Activated CD4-positive, alpha-beta T cell treated with anti-CD3 and anti-CD28 coated beads, Interleukin-2, Interleukin-4, amounts not matched to agents 100 ng/mL and 50 ng/mL, durations not matched to agents 16 hours and 8 hours (primary cell): ENCODE measurements at regions not wholly inside any gene's neighbourhood (a gene's known extent, or its start where the extent isn't known, plus 50 kb on each side); places are given as distances from the start of the nearest gene placed in this dataset.
A peak's percentile ranks its signal among the peaks of the same experiment; 100 is the strongest.
"Not testable (repeated sequence)": the region's sequence is repeated elsewhere in the genome, so short reads cannot be mapped to it uniquely, and the experiment has no call there.

Experiments
- DNase-seq: peaks from one replicate; pipeline ENCODE4 v3.0.0-alpha.2; 2020; ENCODE audit warnings: low spot score

GRCh38 chr6:154632119-154632518 is 101.1 kb upstream of the SCAF8 start:
- no peak for DNase-seq

DNA sequence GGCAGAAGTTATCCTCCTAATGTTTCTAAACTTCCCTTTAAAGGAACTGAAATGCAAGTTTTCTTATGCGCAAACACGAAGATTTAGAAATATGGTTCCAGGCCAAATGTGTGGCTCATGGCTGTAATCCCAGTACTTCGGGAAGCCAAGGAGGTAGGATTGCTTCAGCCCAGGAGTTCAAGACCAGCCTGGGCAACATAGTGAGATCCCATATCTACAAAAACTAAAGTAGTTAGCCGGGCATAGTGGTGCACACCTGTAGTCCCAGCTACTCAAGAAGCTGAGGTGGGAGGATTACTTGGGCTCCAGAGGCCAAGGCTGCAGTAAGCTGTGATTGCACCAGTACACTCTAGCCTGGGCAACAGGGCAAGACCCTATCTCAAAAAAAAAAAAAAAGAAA is 95.8 kb upstream of the SCAF8 start:
- DNase-seq = no peak

DNA sequence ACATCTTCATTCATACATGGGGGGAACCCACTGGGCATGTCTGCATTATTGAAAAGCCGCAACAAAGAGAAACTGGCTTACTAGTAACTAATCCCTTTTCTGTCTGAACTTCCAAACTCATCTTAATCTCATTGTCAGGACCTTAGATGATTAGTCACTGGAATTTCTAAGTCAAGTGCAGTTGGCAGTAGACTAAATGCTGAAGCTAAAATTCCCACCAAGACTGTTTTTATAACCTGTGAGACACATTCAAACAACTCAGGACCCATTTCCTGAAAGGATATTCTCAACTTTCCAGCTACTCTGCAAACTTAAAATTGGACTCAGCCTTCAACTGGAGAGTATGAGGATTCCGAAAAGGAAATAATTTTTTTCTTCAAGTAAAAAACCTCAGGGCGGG is 94.8 kb upstream of the SCAF8 start:
- no peak for DNase-seq

DNA sequence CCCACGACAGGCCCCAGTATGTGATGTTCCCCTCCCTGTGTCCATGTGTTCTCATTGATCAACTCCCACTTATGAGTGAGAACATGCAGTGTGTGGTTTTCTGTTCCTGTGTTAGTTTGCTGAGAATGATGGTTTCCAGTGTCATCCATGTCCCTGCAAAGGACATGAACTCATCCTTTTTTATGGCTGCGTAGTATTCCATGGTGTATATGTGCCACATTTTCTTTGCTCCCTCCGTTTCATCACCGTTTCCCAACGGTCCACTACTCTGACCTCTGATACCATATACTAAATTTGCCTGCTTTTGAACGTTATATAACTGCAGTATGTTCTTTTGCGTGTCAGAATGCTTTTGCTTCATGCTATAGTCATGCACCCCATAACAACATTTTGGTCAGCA is 94.0 kb upstream of the SCAF8 start:
- DNase-seq = not testable (repeated sequence)

GRCh38 chr6:154648188-154648887 is 84.9 kb upstream of the SCAF8 start:
- DNase-seq = no peak

DNA sequence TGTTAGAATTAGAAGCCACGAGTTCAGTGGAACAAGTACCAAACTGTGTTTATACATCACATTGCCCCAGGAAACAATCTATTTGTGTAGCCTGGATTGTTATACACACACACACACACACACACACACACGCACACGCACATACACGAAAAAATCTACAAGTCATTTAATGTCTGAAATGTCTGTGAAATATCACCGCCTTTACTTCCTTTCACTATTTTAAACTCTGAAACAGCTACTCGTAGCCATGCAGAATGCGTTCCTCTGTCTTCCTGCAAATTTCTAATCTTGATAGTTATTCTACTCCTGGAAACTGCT is 84.4 kb upstream of the SCAF8 start:
- DNase-seq = no peak

DNA sequence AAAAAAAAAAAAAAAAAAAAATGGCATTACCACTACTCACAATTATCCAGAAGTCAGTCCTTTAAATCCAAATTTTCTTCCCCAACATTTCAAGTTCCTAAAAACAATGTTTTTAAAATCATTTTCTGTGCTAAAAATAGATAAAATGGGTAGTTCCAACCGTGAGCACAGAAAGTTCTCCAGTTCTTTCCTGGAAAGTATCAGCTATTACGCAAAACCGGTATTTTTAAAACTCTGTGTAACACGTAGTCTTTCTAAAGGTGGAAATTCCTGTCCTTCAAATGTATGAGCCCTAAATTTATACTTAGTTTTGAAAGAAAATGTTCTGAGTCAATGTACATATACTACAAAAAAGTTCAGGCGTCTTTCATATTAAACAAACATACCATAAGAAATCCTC is 83.5 kb upstream of the SCAF8 start:
- no peak for DNase-seq

- no peak for DNase-seq
Measured at GRCh38 chr6:154650351-154650750, 82.9 kb upstream of the SCAF8 start.

GRCh38 chr6:154651656-154652055 is 81.6 kb upstream of the SCAF8 start:
- no peak for DNase-seq

- DNase-seq = no peak
Measured at GRCh38 chr6:154653385-154653784, 79.8 kb upstream of the SCAF8 start.

GRCh38 chr6:154653853-154654252 is 79.4 kb upstream of the SCAF8 start:
- no peak for DNase-seq

- DNase-seq = no peak
Measured at GRCh38 chr6:154656660-154657059, 76.6 kb upstream of the SCAF8 start.

DNA sequence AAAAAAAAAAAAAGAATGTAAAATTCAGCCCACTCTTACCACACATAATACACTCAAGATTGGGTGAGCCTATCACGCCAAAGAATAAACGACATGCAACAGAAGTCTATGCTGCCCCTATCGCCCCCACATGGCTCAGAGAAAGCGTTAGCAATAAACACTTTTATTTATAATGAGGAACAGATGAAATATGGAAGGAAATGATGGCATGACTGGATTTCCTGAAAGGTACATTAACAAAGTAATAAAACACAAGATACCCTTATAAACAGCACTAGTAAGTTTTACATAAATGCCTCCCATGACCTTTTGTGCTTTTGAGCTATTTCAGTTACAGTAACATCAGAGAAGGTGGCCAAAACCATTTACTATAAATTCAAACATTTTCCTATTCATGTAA is 71.4 kb upstream of the SCAF8 start:
- DNase-seq = no peak

DNA sequence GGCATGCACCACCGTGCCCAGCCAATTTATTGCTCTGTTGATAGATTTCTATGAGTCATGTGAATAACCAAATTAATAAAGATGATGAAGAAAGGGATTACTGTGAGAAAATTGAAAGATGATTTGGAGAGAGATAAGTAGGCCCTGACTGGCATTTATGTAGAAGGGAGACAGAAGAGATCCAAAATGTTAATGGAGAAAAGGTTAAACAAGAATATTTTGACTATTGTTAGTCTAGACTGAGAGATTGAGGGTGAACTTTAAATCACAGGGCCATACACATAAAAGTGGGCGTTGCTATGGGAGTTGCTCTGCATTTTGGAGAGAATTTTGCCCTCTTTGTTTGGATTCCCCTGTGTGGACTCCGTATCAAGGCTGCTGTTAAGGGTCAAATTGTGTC is 68.9 kb upstream of the SCAF8 start:
- no peak for DNase-seq

DNA sequence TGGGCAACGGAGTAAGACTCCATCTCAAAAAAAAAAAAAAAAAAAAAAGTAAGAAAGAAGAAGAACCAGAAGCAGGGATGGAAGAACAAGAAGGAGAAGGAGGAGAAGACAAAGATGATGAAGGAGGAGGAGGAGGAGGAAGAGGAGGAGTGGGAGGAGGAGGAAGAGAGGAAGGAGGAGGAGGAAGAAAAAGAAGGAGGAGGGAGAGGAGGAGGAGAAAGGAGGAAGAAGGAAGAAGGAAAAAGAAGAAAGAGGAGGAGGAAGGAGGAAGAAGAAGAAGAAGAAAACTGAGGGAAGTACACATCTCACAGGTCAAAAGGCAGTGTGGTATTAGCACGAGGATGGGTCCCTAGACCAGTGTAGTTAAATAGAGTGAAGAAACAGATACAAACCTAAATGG is 65.1 kb upstream of the SCAF8 start:
- DNase-seq = no peak

- DNase-seq = no peak
Measured at GRCh38 chr6:154672086-154672485, 61.1 kb upstream of the SCAF8 start.

- no peak for DNase-seq
Measured at GRCh38 chr6:154673919-154674318, 59.3 kb upstream of the SCAF8 start.

DNA sequence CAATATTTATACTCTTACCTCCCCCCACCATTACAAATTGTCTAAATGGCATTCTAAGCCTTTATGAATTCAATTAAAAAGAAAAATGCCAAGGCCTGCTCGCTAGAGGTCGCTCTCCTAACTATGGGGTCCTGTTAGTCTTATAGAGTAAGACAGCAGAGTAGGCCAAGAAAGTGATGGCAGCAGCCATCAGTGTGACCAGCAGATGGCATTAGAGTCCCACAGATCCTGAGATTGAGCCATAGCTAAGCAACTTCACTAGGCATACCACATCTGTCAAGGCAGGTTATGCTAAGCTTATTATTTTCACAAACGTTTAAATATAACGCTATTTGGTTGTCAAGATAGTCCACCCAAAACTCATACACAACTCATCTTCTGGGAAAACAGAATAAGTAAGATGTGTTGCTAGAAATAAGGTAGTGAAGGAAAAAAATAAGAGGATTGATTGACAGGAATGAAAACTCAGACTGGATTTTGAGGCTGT is 57.6 kb upstream of the SCAF8 start:
- DNase-seq = peak; percentile 93

- DNase-seq = no peak
Measured at GRCh38 chr6:154682633-154683125, 50.5 kb upstream of the SCAF8 start.
